ENCODE measurements at regions not wholly inside any gene's neighbourhood (a gene's known extent, or its start where the extent isn't known, plus 50 kb on each side); places are given as distances from the start of the nearest gene placed in this dataset.

DNA sequence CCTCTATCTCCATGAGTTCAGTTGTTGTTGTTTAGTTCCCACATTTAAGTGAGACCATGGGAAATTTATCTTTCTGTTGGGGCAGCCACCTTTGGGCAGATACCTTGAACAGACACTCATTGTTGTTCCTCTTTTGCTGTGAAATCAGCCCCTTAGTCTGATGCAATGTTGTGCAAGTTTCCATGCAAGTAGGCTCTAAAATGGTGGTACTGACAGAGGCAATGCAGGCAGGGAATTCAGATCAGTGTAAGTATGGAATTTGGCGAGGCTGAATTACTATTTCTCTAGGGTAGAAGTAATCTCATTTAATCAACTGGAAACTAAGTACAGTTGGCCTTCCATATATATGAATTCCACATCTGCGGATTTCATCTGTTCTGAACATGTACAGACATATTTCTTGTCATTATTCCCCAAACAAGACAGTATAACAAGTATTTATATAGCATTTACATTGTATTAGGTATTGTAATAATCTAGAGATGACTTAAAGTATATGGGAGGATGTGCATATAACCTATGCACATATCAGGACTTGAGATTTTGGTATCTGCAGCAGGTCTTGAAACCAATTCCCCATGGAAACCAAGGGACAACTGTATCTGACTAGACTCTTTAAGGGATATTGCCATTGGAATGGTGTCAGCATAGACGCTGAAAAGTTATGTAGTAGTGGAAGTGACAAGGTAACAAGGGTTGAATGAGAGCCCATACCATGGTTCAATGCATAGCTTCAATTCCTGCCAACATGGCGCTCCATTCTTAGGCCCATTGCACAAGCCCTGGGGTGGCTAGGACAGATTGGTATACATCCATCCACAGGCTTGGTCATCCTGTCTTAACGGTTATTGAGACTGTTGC, 281.5 kb upstream of the HTR2A start:
- no peak for DNase-seq (ENCODE audit: low read depth in 2 of 2)

DNA sequence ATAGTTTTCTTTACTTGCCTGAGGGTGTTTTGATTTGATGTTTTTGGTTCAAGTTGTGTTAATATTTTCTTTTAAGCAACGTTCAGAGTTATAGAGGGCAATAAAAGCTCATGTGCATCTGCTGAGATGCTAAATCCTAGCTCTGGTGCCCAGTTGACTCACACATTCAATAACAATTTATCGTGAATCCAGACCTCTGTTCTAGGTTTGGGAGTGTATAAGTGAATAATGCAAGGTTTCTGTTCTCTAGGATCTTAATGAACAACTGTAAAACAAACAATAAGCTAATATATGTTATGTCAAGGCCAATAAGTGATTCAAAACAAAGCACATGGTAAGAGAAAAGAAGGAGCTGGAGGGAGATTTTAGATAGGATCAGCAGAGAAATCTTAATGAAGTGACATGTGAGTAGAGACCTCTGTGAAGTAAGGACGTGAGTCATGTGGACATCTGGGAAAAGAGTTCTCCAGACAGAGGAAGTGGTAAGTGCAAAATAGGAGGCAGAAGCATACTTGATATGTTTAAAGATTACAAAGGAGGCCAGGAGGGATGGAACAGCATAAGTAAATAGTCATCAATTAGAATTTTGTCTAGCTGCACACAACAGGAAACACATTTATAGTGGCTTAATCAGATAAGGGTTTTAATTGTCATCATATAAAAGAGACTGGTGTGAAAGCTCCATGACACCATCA, 278.5 kb upstream of the HTR2A start:
- peak in 1 of 2 donors; percentile 10 for DNase-seq (ENCODE audit: low read depth in 2 of 2)

DNA sequence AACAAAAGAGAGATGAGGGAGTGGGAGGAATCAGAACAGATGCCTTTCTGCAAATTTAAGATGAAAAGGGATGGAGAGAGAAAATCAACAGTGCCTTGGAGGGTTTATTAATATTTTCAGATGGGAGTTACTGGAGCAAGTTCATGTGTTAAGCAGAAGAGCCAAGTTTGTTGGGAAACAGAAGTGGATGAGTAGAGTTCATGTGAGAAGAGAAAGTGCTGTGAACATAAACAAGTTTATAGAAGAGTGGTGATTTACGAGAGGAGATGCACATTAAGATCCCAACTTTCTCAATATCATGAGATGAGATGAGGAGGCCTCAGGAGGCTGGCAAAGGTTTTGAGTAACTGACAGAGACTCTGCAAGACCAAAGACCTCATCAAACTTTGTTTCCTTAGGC, 274.1 kb upstream of the HTR2A start:
- no peak for DNase-seq (ENCODE audit: low read depth in 2 of 2)

DNA sequence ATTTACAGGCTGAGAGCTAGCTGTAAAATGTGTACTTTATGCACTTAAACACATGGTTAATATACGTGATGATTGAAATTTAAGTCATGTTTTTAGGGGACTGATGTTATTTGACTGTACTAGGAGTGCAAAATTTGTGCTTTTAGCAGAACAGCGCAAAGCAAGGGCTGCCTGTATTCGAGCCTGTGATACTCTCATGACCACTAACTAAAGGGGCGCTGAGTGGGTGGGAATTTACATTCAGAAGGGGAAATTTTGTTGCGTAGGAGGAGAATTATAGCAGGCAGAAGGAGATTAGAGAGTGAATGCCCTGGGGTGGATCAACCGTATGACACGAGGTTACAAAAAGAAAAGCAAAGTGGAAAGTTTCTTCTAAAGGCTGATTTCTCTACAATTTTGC, 271.8 kb upstream of the HTR2A start:
- no peak for DNase-seq (ENCODE audit: low read depth in 2 of 2)

GRCh38 chr13:47168066-47168465, 271.2 kb upstream of the HTR2A start:
- DNase-seq (ENCODE audit: low read depth in 2 of 2) = no peak

- DNase-seq (ENCODE audit: low read depth in 2 of 2) = no peak
Measured at GRCh38 chr13:47166336-47166735, 269.5 kb upstream of the HTR2A start.

GRCh38 chr13:47159853-47160550, 263.1 kb upstream of the HTR2A start:
- DNase-seq (ENCODE audit: low read depth in 2 of 2) = no peak

DNA sequence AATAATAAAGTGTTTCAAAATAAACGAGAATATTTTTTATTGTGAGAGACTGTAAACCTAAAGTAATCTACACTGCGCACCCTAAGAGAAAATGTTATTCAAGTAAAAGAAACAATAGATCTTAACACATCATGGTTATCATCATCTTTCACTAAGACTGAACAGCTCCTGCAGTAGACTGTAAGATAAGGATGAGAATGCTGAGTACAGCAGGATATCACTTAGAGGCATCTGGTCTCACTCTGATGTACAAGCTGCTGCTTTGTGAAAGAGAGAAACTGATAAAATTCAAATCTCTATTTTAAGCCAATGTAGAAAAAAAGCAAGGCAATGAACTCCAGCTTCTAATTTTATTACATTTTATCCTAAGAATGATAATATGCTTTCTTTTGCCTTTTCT, 261.7 kb upstream of the HTR2A start:
- no peak for DNase-seq (ENCODE audit: low read depth in 2 of 2)

- no peak for DNase-seq (ENCODE audit: low read depth in 2 of 2)
Measured at GRCh38 chr13:47148543-47148942, 251.7 kb upstream of the HTR2A start.

DNA sequence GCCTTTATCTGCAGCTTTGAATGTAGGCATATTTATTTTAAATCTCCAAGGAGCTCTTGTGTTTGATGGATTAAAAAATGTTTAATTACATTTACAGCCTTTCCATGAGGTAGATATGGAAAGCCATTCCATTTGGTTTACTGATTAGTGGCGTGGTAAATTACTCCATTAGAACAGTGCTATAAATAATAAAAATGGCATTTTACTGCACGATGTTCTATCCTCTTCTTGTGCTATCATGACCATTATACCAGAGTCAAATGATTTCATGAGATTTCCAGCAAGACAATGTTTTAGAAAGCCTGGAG, 250.9 kb upstream of the HTR2A start:
- DNase-seq (ENCODE audit: low read depth in 2 of 2) = no peak

DNA sequence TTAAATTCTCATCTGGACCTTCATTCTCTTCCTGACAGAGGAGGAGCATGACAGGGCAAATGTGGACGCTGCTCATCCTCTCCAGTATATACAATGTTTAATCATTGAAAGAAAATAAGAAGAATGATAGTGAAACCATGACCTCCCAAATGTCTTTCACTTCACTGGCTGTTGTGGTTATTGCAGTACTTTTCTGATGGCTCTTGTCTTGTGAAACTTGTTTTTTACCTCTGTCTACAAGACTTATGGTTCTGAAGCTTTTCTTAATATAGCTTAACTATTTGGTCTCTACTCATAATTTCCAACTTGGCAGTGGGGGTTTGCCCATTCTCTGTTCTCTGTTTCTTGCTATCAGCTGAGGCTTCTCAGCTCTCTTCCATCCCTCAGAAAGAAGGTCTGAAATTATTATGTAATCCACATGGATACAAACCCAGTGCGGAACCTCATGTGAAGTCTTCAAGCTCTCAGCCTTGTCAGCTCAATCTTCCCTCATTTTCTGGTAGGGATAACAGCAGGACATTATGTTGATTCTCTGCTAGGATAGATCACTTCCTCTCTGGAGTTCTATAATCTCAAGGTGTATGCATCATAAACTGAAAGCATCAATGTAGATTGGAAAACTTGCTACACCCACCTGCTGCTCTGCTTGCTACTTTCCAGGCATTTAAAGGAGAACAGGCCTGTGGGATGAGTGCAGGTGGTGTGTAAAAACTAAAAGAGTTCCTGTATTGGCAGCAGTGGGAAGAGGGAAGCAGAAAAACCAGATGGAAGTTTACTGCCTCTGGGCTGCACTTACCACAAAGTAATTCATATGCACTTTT, 250.3 kb upstream of the HTR2A start:
- no peak for DNase-seq (ENCODE audit: low read depth in 2 of 2)

DNA sequence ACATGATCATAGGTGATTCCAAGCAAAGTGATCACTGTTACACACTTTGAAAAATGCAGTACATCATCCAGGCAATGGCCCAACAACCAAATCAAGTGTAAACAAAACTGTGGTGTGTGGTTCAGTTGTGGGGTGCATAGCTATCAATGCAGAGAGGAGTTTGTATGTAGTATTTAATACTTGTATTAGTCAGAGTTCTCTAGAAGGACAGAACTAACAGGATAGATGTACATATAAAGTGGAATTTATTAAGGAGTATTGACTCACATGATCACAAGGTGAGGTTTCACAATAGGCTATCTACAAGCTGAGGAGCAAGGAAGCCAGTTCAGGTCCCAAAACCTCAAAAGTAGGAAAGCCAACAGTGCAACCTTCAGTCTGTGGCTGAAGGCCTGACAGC, 249.3 kb upstream of the HTR2A start:
- DNase-seq (ENCODE audit: low read depth in 2 of 2) = no peak

DNA sequence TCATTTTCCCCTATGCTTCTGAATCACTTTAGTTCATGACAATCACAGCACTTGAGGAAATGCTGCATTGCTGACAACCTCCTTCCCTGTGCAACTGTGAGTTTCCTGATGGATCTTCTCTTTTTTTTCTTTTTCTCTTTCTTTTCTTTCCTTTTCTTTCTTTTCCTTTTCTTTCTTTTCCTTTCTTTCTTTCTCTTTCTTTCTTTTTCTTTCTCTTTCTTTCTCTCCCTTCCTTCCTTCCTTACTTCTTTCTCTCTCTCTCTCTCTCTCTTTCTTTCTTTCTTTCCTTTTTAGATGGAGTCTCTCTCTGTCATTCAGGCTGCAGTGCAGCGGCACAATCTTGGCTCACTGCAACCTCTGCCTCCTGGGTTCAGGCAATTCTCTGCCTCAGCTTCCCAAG, 247.9 kb upstream of the HTR2A start:
- DNase-seq (ENCODE audit: low read depth in 2 of 2) = no peak

- DNase-seq (ENCODE audit: low read depth in 2 of 2) = no peak
Measured at GRCh38 chr13:47142105-47142504, 245.3 kb upstream of the HTR2A start.

DNA sequence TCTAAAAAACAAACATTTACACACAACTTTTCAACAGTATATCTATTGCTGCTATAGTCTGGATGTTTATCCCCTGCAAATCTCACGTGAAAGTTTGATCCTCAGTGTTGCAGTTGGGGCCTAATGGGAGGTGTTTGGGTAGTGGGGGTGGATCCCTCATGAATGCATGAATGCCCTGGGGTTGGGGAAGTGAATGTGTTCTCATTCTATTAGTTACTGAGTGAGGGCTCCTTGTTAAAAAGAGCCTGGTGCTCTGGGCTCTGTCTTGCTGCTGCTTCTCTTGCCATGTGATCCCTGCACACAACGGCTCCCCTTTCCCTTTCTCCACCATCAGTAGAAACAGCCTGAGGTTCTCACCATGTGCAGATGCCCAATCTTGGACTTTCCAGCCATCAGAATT, 242.7 kb upstream of the HTR2A start:
- DNase-seq (ENCODE audit: low read depth in 2 of 2) = no peak

DNA sequence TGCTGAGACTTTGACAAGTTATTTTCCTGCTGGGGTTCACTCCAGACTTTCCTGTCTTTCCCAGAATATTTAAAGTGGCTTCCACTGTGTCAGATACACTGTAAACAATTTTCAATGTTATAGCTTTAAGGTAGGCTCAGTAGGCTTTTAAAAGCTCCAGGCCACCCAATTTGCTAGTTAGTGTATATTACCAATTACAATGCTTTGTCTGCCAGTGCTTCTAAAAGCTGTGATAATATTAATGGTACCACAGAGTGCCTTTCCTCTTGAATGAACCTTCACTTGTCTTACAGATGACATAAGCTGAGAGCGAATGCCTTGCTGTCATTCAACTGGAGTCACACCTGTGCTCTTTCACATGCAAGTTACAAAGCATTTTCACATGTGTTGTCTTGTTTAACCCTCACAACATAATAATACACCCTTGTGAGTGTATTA, 239.7 kb upstream of the HTR2A start:
- no peak for DNase-seq (ENCODE audit: low read depth in 2 of 2)

GRCh38 chr13:47135800-47136503, 239.1 kb upstream of the HTR2A start:
- DNase-seq (ENCODE audit: low read depth in 2 of 2) = no peak

- no peak for DNase-seq (ENCODE audit: low read depth in 2 of 2)
Measured at GRCh38 chr13:47134939-47135489, 238.2 kb upstream of the HTR2A start.

DNA sequence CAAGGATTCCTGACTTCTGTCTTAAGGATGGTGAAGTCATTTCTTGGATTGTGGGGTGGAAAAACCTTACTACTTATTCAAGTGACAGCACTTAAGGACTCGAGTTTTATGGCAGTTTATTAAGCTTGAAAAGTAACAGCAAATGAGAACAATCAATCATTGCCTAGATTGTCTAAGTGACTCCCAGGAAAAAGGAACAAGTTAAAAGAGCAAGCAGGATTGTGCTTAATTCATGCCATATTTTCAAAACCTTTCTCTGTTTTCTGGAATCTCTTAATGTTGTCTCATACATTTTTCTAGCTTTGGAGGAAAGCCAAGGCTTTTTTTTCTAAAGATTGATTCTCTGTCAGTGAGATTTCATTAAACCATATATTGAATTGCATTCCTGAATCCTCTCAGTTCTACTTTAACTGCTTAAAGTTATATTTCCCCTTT, 236.2 kb upstream of the HTR2A start:
- no peak for DNase-seq (ENCODE audit: low read depth in 2 of 2)

DNA sequence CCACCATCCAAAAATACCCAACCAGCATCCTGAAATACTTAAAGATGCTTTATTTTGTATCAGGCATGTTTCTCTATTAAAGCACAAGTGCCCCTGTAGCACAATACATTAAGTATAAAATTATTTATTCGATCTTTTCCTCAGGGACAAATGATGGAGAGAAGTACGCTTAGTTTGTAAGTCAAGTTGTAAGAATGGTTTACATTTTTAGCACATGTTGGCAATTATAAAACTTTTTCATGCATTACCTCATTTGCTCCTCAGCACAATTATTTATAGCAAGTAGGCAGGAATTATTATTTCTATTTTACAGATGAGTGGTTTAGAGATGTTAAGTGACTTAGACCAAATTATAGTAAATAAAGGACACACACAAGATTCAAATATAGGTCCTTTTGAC, 232.6 kb upstream of the HTR2A start:
- DNase-seq (ENCODE audit: low read depth in 2 of 2) = no peak

DNA sequence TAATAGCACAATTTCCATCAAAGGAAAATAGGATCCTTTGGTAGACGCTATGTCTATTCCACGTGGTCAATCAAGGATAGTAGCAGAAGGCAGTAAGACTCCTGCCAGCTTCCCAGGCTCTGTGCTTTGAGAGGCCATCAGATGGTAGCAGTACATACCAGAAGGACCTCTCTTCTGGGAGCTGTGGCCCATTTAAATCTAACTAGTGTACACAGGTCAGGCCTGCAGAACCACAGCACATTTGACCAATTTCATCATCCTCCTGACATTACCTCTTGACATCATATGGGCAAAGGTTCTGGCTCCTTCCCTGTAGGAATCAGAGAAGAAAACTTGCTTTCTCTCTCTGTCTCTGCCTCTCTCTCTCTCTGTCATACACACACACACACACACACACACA, 229.6 kb upstream of the HTR2A start:
- DNase-seq (ENCODE audit: low read depth in 2 of 2) = no peak
